Right lung (tissue), 2 donors: ENCODE measurements at regions not wholly inside any gene's neighbourhood (a gene's known extent, or its start where the extent isn't known, plus 50 kb on each side); places are given as distances from the start of the nearest gene placed in this dataset.

Experiments used
- DNase-seq, 2 donors: peaks; one replicate each; pipeline ENCODE4 v3.0.0-alpha.2; 2013

DNA sequence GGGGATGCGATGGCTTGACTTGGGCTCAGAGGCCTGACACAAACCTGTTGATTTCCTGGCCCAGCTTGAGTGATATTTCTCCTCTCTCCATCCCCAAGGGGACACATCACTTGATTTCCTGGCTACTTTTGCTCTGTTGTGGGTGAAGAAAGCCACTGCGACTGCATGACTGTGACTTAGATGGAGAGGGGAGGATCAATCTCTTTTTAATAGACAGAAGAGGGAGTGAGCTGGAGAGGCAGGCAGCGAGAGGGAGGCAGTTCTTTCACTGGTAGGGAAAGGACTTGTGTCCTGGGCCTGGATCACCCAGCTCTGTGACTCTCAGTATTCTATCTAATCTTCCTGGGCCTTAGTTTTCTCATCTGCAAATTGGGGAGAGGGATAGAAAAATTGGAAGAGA is 189.8 kb upstream of the RGMA start:
- DNase-seq = no peak

DNA sequence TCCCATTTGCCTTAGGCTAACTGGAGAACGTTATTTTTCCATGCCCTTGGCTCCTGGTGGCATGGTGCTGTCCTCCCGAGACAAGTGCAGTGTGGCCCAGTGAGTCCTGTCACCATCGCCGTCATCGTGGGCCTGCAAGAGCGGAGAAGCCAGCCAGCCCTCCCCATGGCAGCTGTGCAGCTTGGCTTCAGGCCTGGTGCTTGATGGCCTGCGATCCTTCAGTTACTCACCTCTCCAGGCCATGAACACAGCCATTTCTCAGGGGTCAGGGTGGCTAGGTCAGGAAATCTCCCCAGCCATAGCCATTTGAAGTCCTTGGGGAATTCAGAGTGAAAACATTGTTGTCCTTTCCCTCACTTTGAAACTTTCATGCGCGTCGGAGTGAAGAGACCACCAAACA is 189.0 kb upstream of the RGMA start:
- DNase-seq = no peak

DNA sequence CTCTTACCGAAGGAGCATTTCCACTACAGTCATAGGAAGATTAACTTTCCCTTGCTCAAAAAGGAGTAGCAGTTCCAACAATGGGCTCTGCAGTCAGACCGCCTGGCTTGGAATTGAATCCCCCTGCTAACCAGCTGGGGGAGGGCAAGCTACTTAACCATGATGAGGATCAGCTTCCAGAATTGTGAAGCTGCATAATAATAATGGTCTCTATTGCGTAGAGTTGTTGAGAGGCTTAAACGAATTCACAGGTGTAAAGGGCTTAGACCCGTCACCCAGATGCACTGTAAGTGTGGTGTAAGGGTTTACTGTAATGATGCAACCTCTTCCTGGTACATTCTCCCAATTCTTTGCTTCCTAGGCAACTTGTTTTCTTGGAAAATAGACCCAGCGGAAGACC is 185.2 kb upstream of the RGMA start:
- no peak for DNase-seq

DNA sequence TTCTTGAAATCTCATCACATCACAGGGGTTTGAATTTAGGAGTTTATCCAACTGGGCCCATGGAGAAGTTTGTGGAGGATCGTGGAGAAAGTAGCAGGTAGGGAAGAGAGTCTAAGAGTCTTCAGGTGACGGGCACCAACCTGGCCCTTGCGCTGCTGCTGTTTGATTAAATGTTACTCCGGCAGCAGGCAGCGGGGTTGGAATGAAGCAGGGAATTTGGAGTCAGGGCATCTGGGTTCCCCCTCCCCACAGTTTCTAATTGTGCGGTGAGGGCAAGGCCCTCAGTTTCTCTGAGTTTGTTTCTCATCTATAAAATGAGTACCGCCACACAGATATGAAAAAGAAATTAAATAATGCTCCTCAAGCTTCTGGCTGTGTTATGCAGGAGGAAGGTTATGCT is 182.9 kb upstream of the RGMA start:
- no peak for DNase-seq

DNA sequence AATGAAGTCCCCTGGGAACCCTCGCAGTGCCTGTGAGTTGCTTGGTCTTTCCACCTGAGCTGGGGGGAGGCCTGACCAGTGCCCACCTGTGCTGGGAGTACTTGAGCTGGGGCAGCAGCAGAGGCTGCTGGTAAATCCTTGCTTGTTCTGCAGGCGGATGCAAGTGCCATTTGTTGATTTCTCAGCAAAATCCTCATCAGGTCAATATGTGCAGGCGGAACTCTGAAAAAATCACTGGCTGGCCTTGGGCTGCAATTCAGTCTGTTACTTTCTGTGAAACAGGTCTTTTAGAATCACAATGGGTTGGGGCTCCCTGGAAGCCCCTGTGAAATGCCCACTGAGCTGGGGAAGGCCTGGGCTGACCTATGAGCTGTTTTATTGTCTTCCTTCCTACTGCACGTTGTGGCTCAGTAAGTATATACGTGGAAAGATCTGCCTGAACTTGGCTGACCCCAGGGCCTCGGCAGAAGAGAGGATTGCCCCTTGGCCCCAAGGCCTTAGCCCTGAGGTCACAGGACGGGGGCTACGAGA is 182.0 kb upstream of the RGMA start:
- DNase-seq = no peak

DNA sequence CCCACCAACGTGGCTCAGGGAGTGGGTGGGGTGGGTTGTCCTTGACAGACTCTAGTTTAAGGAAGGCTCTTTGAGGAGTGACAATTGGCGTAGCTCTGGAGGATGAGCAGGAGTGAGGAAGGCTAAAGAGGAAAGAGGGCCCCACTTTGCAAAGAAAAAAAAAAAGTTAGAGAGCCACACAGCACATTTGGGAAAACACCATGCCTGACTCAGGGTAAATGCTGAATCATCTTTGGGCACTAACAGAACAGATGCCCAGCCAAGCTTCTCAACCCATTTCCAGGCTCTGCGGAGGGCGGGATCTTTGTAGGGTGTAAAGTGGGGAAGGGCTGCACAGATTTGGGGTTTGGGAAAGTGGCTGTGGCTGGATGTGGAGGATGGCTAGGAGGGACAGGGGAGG is 179.1 kb upstream of the RGMA start:
- no peak for DNase-seq

DNA sequence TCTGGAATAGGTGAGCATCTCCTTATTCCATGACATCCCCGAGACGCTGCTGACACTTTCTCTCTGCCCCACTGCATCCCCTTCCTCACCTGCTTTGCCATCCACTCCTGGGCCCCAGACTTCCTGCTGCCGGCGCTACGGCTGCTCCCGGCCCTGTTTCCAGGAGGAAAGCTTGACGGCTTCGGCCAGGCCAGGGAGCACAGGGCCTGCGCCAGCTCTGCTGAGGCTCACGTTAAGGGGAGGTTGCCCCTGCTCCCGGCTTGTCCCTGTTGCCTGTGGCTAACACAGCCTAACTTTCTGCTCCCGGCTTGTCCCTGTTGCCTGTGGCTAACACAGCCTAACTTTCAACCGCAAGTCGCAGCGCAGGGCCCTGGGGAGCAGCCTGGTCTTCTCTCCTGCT is 177.3 kb upstream of the RGMA start:
- no peak for DNase-seq

DNA sequence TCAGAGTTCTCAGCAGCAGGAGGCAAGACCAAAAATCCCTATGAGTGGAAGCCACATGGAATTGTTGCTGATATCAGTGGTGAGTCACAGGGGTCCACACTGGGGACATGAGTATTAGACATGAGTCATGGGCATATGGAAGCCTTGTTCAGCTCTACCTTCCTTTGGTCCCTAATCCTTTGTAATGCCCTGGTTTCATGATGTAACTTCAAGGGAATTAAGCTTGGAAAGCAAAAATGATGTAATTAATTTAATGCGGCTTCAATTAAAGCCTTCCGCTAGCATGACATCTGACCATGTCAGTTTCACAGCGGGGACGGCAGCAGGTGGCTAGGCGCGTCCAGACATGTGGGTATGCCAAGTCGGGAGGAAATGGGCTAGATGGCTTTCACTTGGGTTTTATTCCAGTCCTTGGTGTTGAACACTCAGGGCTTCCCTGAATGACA is 176.1 kb upstream of the RGMA start:
- no peak for DNase-seq

DNA sequence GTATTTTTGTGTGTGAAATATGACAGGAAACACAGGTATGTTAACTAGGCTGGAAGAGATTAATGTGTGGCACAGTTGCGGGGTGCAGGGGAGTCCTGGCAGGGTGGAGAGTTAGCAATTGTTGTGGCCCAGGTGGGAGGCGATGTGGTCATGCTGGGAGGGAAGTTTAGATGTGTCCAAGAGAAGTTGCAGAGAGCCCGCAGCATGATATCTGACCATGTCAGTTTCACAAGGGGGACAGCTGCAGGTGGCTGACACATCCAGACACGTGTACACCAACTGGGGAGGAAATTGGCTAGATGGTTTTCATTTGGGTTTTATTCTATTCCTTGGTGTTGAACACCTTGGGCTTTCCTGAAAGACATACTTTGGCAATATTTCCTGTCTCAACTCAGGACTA is 172.8 kb upstream of the RGMA start:
- DNase-seq = no peak

DNA sequence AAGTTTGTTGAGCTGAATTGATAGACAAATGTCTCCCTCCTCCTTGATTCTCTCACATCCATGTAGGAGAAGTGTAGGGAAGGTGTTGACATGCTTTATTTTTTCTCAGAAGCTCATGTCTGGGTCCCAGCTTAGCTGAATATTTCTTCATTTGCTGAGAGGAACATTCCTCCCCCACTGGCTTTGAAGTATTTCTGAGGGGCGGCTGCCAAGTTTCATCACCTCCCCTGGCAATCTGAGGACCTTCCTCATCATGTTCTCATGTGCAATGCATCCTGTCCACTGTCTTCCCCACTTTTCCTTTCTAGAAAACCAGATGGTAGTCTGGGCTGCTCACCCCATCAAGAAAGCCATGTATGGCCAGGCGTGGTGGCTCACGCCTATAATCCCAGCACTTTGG is 168.9 kb upstream of the RGMA start:
- no peak for DNase-seq

DNA sequence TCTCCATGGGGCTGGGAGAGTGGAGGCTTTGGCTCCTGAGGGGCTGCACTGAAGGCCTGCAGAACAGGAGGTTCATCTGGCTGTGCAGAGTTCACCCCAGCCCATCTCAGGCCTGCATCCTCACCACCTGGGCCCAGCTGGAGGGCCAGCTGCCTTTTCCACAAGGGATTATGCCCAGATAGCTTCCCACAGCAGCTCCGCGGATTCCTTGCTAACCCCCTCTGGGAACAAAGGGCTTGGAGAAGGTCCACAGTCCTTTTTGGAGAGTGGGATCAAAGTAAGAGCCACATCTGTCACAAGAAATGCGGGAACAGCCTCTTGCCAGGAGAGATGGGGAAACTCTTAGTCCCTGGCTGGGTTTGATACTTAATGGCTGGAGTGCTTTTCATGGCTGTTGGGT is 164.7 kb upstream of the RGMA start:
- DNase-seq = no peak

DNA sequence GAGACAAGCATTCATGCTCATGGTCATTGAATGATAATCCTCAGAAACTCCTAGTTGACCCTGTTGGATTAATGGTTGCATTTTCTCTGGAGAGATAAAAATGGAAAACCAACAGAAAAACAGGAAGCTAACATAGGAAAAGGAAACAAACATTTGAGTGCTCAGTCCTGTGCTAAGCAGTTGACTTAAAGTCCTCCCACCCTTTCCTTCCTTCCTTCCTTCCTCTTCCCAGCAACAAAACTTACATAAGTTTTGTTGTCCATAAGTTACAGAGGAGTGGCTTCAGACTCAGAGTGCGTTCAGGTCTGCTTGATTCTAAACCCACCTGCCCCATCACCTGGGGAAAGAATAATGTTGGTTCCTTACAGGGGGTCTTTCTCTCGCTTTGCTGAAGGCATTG is 163.8 kb upstream of the RGMA start:
- no peak for DNase-seq

DNA sequence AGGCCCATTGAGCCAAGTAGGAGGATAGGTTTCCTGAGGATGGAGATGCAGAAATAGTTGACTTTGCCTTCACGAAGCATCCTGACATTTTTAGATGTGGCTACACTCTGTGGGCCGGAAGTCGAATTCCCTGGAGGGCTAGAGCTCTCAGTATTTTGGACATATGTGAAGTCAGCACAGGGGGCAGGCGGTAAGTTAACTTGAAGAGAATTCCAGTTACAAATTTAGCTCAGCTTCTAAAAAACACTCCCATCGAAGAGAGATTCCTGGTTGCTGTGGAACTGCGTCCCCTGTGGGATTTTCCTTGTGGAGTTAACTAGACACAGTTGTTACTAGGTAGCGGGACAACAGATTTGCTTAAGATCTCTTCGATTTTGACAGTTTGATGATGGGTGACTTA is 161.9 kb upstream of the RGMA start:
- DNase-seq = no peak

DNA sequence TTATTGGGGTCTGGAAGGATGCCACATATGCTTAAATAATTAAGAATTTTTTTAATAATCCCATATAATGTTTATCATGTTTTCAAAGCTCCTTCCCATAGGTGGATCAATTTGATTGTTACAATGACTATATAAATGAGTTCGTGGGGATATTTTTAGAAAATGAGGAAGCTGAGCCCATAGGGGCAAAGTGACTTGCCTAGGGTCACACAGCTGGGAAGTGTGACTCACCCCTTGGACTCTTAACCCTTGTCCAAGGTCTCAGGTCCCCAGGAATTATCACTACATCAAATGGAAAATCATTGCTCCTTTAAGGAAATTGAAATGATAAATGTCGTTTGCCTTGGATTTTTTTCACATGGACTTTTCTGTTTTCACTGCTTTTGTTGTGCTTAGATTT is 161.2 kb upstream of the RGMA start:
- DNase-seq = no peak

DNA sequence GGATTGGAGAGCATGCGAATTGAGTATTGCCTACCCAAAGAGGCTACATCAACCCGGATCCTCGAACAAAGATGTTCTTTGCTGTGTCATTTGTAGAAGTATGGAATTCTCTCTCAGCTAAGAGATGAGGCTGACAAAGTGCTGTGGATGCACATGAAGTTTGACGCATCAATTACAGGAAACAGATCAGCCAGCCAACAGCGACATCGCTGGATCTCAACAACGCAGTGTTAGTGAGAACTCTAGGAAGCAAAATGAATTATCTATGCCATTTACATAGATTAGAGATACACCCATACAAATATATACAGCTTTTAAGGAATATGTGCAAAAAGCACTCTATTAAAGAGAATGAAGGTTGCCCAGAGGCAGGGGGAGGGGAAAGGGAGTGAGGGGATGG is 160.6 kb upstream of the RGMA start:
- no peak for DNase-seq

DNA sequence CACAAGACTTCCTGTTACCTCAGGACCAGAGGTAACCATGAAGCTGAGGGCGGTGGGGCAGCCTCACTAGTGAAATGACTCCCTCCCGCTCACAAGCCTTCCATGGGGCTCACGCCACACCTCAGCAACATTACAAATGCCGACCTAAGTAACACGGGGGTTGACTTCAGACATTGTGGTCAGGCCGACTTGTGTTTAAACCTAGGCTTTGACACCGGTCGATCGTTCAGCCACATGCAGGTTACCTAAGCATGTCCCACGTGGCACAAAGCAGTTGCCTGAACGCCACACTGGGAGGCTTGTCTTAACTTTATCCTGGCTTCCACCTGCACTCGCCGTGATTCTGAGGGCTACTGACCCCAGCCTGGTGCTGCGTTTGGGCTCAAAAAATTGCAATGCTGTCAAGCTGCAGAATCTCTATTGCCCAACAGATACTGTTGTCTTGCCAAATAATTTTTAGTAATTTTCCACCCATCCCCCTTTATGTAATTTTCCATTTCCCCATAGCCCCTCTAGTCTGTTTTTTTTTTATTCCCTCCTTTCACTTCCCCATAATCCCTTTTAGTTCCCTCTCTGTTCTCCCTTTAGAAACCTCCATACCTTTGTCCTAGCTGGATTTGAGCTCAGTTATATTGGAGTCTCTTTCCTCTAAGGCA is 158.6 kb upstream of the RGMA start:
- DNase-seq = no peak

DNA sequence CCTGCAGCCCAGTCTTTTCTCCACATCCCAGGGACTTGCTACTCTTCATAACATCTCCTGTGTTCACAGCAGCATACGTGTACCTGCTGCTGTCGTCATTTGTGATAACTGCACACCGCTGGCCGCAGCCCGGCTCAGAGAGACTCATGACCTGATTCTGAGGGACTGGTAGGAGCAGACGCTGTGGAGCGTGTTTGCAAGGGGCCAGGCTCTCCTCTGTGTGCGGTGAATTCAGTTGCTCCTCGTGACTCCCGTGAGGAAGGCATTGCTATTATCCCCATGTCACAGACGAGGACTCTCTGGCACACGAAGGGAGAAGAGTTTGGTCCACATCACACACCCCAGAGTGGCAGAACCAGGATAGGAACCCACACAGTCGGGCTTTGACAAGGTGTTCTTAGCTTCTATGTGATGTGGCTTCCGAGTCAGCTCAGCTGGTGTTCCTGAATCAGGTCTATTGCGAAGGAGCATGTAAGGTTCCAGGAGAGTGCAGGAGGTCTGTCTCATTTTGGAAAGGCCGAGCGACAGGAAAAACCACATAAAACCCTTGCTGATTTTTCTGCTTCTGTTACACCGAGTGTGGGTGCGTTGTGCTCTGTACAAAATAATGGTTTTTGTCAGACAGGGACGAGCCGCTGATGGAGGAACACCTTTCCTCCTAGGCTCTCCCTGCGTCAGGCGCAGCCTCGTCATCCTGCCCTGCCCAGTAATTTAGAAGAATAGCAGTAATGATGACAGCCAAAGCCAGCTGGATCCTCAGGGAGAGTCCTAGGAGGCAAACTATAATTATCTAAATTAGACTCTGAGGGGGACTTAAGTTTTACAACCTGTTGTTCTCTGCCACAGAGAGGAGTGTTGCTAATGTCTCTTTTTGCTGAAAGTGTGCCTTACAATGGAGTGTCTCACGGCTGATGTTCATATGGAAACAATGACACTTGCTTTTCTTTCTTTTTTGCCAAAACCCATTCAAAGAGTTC is 157.5 kb upstream of the RGMA start:
- DNase-seq = no peak

DNA sequence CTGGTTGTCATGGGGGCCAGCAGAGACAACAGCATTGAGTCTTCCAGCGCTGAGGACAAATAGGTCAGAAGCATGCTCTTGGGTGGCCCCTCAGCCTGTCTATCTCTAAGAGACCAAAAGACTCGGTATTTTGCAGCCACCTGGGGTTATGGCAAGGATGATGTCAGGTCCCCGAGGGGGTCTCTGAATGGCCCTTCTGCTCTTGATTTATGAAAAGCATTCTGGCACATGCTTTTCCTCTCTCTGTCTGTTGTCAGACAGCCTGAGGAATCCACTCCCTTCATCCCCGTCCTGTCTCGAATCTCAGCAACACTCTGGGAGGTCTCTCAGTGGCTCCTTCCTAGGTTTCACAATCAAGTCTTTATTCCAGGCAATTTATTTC is 156.6 kb upstream of the RGMA start:
- no peak for DNase-seq

DNA sequence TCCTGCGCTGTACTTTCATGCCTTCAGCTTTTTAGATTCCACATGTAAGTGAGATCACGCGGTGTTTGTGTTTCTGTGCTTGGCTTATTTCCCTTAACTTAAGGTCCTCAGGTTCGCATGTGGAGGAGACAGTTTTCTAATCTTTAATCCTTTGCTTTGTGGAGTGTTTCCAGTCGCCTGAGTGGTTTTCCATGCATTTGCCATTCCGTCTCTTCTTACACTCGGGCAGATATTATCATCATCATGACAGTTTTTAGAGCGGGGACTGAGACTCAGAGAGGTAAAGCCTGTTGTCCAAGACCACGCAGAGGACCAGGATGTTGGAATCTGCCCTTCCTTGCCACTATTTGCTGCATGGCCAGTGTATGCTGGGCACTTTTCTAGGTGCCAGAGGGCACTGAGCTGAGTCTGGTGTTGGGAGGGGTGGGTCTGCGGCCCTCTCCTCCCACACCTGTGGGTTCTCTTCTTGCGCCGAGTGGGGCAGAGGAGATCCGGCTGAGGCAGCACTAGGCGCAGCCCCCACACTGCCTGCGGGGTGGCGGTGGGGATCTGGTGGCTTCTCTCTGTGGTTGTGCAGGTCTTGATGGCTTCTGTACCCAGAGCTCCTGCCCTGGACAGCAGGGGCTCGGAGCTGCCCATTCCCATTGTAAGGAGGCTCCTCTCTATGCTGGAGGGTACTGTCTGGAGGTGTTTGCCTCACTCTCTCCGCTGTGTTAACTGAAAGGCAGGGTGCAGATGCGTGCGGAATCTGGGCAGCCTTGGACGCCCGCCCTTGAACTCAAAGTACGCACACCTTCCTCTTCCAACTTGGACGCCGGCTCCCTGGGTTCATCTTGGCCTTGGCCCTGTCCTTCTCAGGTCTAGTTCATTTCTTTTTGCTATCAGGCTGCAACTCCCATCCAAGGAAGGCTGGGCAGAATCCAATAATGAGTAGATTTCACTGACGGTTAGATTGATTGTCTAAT is 156.0 kb upstream of the RGMA start:
- no peak for DNase-seq

DNA sequence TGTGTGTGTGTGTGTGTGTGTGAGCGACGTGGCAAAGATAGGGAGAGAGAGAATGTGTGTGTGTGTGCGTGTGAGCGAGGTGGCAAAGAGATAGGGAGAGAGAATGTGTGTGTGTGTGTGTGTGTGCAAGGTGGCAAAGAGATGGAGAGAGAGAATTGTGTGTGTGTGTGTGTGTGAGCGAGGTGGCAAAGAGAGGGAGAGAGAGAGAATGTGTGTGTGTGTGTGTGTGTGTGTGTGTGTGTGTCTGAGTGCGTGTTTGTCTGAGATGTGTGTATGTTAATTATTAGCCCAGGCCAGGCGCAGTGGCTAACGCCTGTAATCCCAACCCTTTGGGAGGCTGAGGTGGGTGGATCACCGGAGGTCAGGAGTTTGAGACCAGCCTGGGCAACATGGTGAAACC is 154.6 kb upstream of the RGMA start:
- DNase-seq = no peak

DNA sequence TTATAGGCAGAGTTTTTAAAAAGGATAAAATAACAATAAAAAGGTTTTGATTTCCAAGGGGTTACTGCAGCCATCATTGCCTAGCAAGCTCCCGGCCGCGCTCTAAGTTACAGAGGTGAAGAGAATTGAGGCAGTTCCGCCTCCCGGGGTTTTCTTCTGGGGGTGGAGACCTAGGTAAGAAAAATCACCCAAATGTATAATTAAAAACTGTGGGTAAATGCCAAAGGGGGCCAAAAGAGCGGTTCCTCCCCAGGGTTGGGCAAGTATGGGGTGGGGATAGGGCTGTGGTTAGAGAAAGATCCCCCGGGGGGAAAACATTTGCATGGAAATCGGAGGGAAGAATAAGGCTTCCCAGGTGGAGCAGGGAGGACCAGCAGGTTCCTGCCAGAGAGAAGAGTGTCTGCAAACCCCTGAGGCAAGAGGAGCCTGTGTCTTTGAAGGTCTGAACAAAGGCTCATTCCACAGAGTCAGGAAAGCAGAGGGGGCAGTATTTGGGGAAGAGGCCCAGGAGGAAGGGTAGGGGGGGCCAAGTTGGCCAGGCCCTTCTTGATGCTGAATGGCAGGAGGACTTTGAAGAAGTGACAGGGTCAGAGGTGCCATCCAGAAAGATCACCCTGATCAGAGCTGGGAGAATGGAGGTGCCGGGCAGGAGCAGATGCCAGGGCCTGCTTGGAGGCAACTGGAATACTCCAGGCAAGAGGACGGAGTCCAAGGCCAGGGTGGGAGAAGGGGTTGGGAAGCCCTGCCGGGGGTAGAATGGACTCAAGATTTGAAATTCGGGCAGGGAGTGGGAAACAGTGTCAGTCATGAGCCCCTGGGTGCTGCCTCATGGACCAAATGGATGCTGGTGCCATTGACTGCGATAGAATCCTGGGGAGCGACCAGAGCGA is 152.9 kb upstream of the RGMA start:
- DNase-seq = no peak
